ENCODE measurements at regions not wholly inside any gene's neighbourhood (a gene's known extent, or its start where the extent isn't known, plus 50 kb on each side); places are given as distances from the start of the nearest gene placed in this dataset.

DNA sequence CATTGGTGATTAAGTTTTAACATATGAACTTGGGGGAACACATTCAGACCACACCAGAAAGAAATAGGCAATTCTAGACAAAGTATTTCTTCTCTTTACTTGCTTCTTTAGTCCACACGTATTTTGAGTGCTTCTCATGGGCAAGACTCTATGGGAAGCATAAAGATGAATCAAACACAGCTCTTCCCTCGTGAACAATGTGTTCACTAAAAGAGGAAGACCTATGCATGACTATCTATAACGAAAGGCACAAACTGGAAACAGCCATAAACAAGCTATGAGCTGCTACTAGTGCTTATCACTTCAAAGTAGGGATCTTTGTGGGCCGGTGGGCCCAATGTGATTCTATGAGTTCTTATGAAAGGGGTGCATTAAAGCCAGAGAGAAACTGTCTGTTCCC, 53.0 kb upstream of the PRDX6 start:
- TF ChIP-seq POLR2AphosphoS5 (IDR thresholded peaks at IDR 0.05; ENCODE audit: low read depth, low read length) (no peak), CTCF (IDR thresholded peaks at IDR 0.05) (no peak), REST (IDR thresholded peaks at IDR 0.05; ENCODE audit: insufficient read depth in 1 of 2, low read depth in 2 of 2, low read length in 1 of 2) (no peak), TCF7L2 (IDR thresholded peaks at IDR 0.05; ENCODE audit: low read depth, low read length) (no peak), SIN3A (IDR thresholded peaks at IDR 0.05; ENCODE audit: borderline replicate concordance, insufficient read depth, low read depth, low read length) (no peak)
